ENCODE measurements at regions not wholly inside any gene's neighbourhood (a gene's known extent, or its start where the extent isn't known, plus 50 kb on each side); places are given as distances from the start of the nearest gene placed in this dataset.

DNA sequence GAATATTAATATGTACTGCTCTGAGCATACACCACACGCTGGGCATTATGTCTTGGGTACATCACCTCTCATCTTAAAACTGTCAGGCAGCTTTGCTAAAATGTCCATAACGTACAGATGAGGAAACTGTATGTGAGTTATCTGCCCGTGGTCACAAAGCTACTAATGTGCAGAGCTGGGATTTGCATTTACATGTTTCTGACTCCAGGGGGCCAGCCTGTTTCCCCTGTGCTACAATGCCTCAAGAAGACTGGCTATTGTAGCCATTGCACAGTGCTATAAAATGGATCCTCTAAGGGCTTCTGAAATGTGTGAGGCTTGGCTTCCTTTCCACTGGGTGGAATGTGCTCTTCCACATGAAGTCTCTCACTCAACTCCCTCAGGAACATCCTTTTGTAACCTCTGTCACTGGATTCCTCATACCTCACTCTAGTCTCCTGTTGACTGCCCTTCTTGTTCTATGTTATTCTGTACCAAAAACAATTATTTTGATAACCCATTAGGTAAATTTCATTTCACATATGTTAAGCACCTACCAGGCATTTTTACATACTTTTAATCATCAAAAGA lies 95.6 kb upstream of the HTR2A start:
- H3K27ac ChIP-seq: no peak overlapping the region
- 73 to 76% methylated on average over 3 of the region's 3 CpGs for WGBS, 2 donors
- H3K4me1 ChIP-seq: no peaks in the 10 kb centered on the region
- no peak for ATAC-seq
- peaks cover 0 to 4% (median 0%) of the 10 kb centered on the region in 11 donors for H3K9me3 ChIP-seq
- intact Hi-C loops (cut with DNase I): no loop called here
- TF ChIP-seq CTCF (IDR thresholded peaks at IDR 0.05): no peak
- DNase-seq: no peak
- H3K4me3 ChIP-seq: no peak overlapping the region
- no peaks in the 10 kb centered on the region for H3K27me3 ChIP-seq
- no peaks in the 10 kb centered on the region for H3K36me3 ChIP-seq

DNA sequence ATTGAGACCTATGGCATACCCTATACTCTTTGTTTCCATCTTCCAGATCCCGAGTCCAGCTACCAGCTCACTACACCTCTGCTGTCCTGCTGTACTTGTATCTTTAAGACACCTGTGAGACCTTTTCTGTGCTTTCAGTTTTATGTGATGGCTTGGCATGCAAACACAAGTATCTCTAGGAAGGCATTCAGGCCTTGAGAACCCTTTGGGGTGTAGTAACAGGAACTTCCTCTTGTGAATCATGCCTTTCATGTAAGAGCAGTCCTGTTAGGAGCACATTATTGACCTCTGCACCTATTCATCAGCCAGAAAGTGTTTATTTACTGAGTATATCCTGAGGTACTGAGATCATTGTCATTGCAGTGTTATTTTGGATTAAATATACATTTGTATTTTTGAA lies 87.0 kb upstream of the HTR2A start:
- 74 to 84% methylated on average over 1 of the region's 1 CpG for WGBS, 2 donors
- DNase-seq (no peak), ATAC-seq (no peak)
- Histone ChIP-seq H3K36me3 (no peaks in the 10 kb centered on the region), H3K4me3 (no peak overlapping the region), H3K27me3 (no peaks in the 10 kb centered on the region), H3K4me1 (peaks cover 0 to 8% (median 0%) of the 10 kb centered on the region in 9 donors), H3K27ac (no peak overlapping the region), H3K9me3 (peaks cover 0 to 3% (median 0%) of the 10 kb centered on the region in 11 donors)
- intact Hi-C loops (cut with DNase I): no loop called here
- no peak for TF ChIP-seq CTCF (IDR thresholded peaks at IDR 0.05)

GRCh38 chr13:46982856-46983582 lies 86.2 kb upstream of the HTR2A start:
- intact Hi-C loops (cut with DNase I): no loop called here
- no peak overlapping the region for H3K4me3 ChIP-seq
- H3K9me3 ChIP-seq: no peaks in the 10 kb centered on the region
- H3K4me1 ChIP-seq: peaks cover 0 to 8% (median 0%) of the 10 kb centered on the region in 9 donors
- no peak overlapping the region for H3K27ac ChIP-seq
- no peaks in the 10 kb centered on the region for H3K27me3 ChIP-seq
- H3K36me3 ChIP-seq: no peaks in the 10 kb centered on the region
- DNase-seq (no peak), ATAC-seq (no peak)
- TF ChIP-seq CTCF (IDR thresholded peaks at IDR 0.05): no peak
- WGBS, 2 donors: 60 to 68% methylated on average over 3 of the region's 3 CpGs

DNA sequence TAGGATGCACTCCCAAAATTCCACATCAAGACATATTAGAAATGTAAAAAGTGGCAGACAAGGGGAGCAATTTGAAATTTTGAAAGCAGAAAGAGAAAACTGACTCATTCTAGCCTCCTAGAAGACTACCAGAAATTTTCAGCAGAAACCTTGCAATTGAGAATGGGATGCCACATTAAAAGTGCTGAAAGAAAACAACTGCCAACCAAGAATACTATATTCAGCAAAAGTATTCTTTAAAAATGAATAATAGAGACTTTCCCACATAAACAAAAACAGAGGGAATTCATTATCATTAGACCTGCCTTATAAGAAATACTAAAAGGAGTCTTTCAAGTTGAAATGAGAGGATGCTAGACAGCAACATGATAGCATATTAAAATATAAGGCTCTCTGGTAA lies 78.3 kb upstream of the HTR2A start:
- Histone ChIP-seq H3K4me1 (no peaks in the 10 kb centered on the region), H3K9me3 (peaks cover 0 to 28% (median 18%) of the 10 kb centered on the region in 11 donors), H3K36me3 (no peaks in the 10 kb centered on the region), H3K4me3 (no peak overlapping the region), H3K27ac (no peak overlapping the region), H3K27me3 (no peaks in the 10 kb centered on the region)
- intact Hi-C loops (cut with DNase I): loop anchor here in 1 of 10 donors (10.0 kb wide), 1 partner anchor 800 kb away; no protein-coding TSS in a partner anchor
- no peak for TF ChIP-seq CTCF (IDR thresholded peaks at IDR 0.05)
- ATAC-seq: no peak
- no peak for DNase-seq
